SK-N-MC (cell line): ENCODE measurements at regions not wholly inside any gene's neighbourhood (a gene's known extent, or its start where the extent isn't known, plus 50 kb on each side); places are given as distances from the start of the nearest gene placed in this dataset.

Experiments used
- DNase-seq: peaks from one replicate; pipeline ENCODE4 v3.0.0-alpha.2; 2011; ENCODE audit warnings: low read depth, low spot score
- H3K27ac ChIP-seq: fragments of 200-600 bp; sonication (generic); 2 replicates; pipeline ENCODE4 v1.5.1; 2016; ENCODE audit warnings: mixed run types
- H3K36me3 ChIP-seq: fragments of 200-600 bp; sonication (generic); 2 replicates; pipeline ENCODE4 v1.6.1; 2017; ENCODE audit warnings: antibody characterized with exemption, low read length, mixed read lengths; ENCODE audit not compliant: insufficient read depth
- H3K4me3 ChIP-seq: fragments of 200-600 bp; sonication (generic); 2 replicates; pipeline ENCODE4 v1.5.1; 2016
- H3K9ac ChIP-seq: fragments of 200-600 bp; sonication (generic); 2 replicates; pipeline ENCODE4 v1.8.0; 2017; ENCODE audit warnings: mixed run types, mixed read lengths; ENCODE audit not compliant: insufficient read length
- H3K9me3 ChIP-seq: fragments of 200-600 bp; sonication (generic); 2 replicates; pipeline ENCODE4 v1.6.1; 2017; ENCODE audit warnings: low read depth, mild to moderate bottlenecking, antibody characterized with exemption, low read length, moderate library complexity, mixed read lengths
- EZH2 ChIP-seq: fragments of 200-600 bp; sonication (generic); IDR thresholded peaks from one replicate; pipeline ENCODE4 v1.6.1; 2017; ENCODE audit warnings: antibody characterized with exemption
- FOXP2 ChIP-seq: optimal IDR thresholded peaks from 2 replicates; pipeline ENCODE3; 2011; ENCODE audit warnings: mild to moderate bottlenecking, moderate library complexity; ENCODE audit not compliant: insufficient read depth; ENCODE audit errors: extremely low read length, control extremely low read depth
- POLR2AphosphoS5 ChIP-seq: IDR thresholded peaks from 2 replicates; pipeline ENCODE4 v1.6.1; 2012; ENCODE audit warnings: mild to moderate bottlenecking, low read depth, low read length, borderline replicate concordance

GRCh38 chr6:11833626-11834592, 55.3 kb upstream of the ADTRP start:
- Histone ChIP-seq H3K4me3 (no peak overlapping the region), H3K9me3 (no peaks in the 10 kb centered on the region), H3K36me3 (no peaks in the 10 kb centered on the region), H3K27ac (no peak overlapping the region), H3K9ac (no peak overlapping the region)
- DNase-seq: no peak
- TF ChIP-seq EZH2: no peak
- TF ChIP-seq FOXP2: no peak

GRCh38 chr6:11831653-11832052, 53.0 kb upstream of the ADTRP start:
- Histone ChIP-seq H3K4me3 (no peak overlapping the region), H3K27ac (no peak overlapping the region)
- no peak for TF ChIP-seq POLR2AphosphoS5
- no peak for TF ChIP-seq EZH2
- TF ChIP-seq FOXP2: no peak

GRCh38 chr6:11830520-11830919, 51.9 kb upstream of the ADTRP start:
- H3K27ac ChIP-seq: no peak overlapping the region
- no peak for DNase-seq
- TF ChIP-seq FOXP2 (no peak), EZH2 (no peak), POLR2AphosphoS5 (no peak)
- H3K36me3 ChIP-seq: no peaks in the 10 kb centered on the region
- no peak overlapping the region for H3K4me3 ChIP-seq
- H3K9ac ChIP-seq: no peak overlapping the region
- no peaks in the 10 kb centered on the region for H3K9me3 ChIP-seq

More at GRCh38 chr6:11831653-11832052, 53.0 kb upstream of the ADTRP start:
- H3K36me3 ChIP-seq: no peaks in the 10 kb centered on the region
- no peaks in the 10 kb centered on the region for H3K9me3 ChIP-seq
- no peak overlapping the region for H3K9ac ChIP-seq
- DNase-seq: no peak

- DNase-seq: no peak
- H3K9ac ChIP-seq: no peak overlapping the region
- H3K4me3 ChIP-seq: no peak overlapping the region
- H3K36me3 ChIP-seq: no peaks in the 10 kb centered on the region
- H3K9me3 ChIP-seq: no peaks in the 10 kb centered on the region
- no peak overlapping the region for H3K27ac ChIP-seq
- TF ChIP-seq FOXP2 (no peak), EZH2 (no peak), POLR2AphosphoS5 (no peak)
Observed at GRCh38 chr6:11830105-11830504, 51.5 kb upstream of the ADTRP start.

GRCh38 chr6:11828262-11828870, 49.8 kb upstream of the ADTRP start:
- no peak overlapping the region for H3K9ac ChIP-seq
- no peak overlapping the region for H3K27ac ChIP-seq
- H3K9me3 ChIP-seq: no peaks in the 10 kb centered on the region
- no peaks in the 10 kb centered on the region for H3K36me3 ChIP-seq
- TF ChIP-seq POLR2AphosphoS5 (no peak), EZH2 (no peak), FOXP2 (no peak)
- no peak overlapping the region for H3K4me3 ChIP-seq
- no peak for DNase-seq
